Spleen (tissue), 11 donors: ENCODE measurements at regions not wholly inside any gene's neighbourhood (a gene's known extent, or its start where the extent isn't known, plus 50 kb on each side); places are given as distances from the start of the nearest gene placed in this dataset.

Source experiments
- DNase-seq: peaks from one replicate; pipeline ENCODE4 v3.0.0-alpha.2; 2020
- H3K27ac ChIP-seq, 8 donors: fragments of 200-600 bp; sonication (generic) in 7 of 8; 1 replicate in 4 of 8; 2 replicates in 4 of 8; pipeline versions ENCODE4 v1.5.0 to v1.8.0; 2016 to 2021; ENCODE audit warnings: inconsistent platforms in 4 of 8, mild to moderate bottlenecking in 4 of 8, moderate library complexity in 1 of 8
- H3K27me3 ChIP-seq, 7 donors: fragments of 200-600 bp; sonication (generic) in 6 of 7; replicated peaks in 1 of 7; 1 replicate in 4 of 7; 2 replicates in 3 of 7; pipeline versions ENCODE4 v1.5.0 to v1.8.0; 2016 to 2021; ENCODE audit warnings: inconsistent platforms in 3 of 7, mild to moderate bottlenecking in 1 of 7
- H3K36me3 ChIP-seq, 6 donors: fragments of 200-600 bp; sonication (generic) in 5 of 6; 1 replicate in 4 of 6; 2 replicates in 2 of 6; pipeline versions ENCODE4 v1.5.0 to v1.8.0; 2016 to 2021; ENCODE audit warnings: inconsistent platforms in 2 of 6
- H3K4me1 ChIP-seq, 6 donors: fragments of 200-600 bp; sonication (generic) in 5 of 6; 1 replicate in 3 of 6; 2 replicates in 3 of 6; pipeline versions ENCODE4 v1.5.0 to v1.8.0; 2016 to 2021; ENCODE audit warnings: inconsistent platforms in 3 of 6
- H3K4me3 ChIP-seq, 8 donors: fragments of 200-600 bp; sonication (generic) in 7 of 8; 1 replicate in 4 of 8; 2 replicates in 4 of 8; pipeline versions ENCODE4 v1.5.0 to v1.8.0; 2016 to 2021; ENCODE audit warnings: inconsistent platforms in 4 of 8, mild to moderate bottlenecking in 4 of 8, moderate library complexity in 2 of 8
- H3K9me3 ChIP-seq, 8 donors: fragments of 200-600 bp; sonication (generic) in 7 of 8; 1 replicate in 4 of 8; 2 replicates in 4 of 8; pipeline versions ENCODE4 v1.5.0 to v1.8.0; 2016 to 2021; ENCODE audit warnings: inconsistent platforms in 4 of 8
- POLR2A ChIP-seq, 3 donors: fragments of 450-650 bp; IDR thresholded peaks; one replicate each; pipeline ENCODE4 v1.5.1; 2017; ENCODE audit warnings: antibody characterized with exemption in 3 of 3, mild to moderate bottlenecking in 1 of 3
- POLR2AphosphoS5 ChIP-seq, 3 donors: sonication (generic); formaldehyde crosslinking; IDR thresholded peaks; one replicate each; pipeline ENCODE4 v1.5.1; 2017; ENCODE audit warnings: antibody characterized with exemption in 3 of 3
- WGBS, 5 donors: extraction: QIAGEN DNeasy Blood & Tissue Kit in 3 of 5; methylation state at CpG; one replicate each; pipeline versions ENCODE4 v1.1.5 to v1.1.7; 2013 to 2018; 5-methylcytosine and 5-hydroxymethylcytosine counted together
- intact Hi-C: fragments of 100-400 bp; cut with DNase I; formaldehyde crosslinking; loops from one replicate; pipeline ENCODE4 v1.15.0; 2023; ENCODE audit warnings: low total_unique reads
- TF ChIP-seq, protein P1 (sequence below), 11 experiments: fragments of 200-600 bp in 7 of 11; fragments of 450-650 bp in 4 of 11; sonication (generic) in 4 of 11; IDR thresholded peaks in 8 of 11; conservative IDR thresholded peaks in 3 of 11; 1 replicate in 7 of 11; 2 replicates in 4 of 11; pipeline versions ENCODE4 v1.4.0 to v1.8.0; 2016 to 2021; ENCODE audit warnings: antibody characterized with exemption in 11 of 11, inconsistent platforms in 4 of 11, mild to moderate bottlenecking in 1 of 11
- donor health status: healthy with polysubstance abuse.
- donor health status: DM: no; HTN: no; CAD: no; lungs with moderate emphysema.
- donor health status: DM: no; HTN: no; CAD: no.
- donor health status: Bipolar disorder and iron deficiency.
- donor health status: healthy.
- donor health status: DM: no; HTN: no; CAD: no.
- donor health status: DM: yes; HTN: yes; CAD: no.

GRCh38 chr18:73511771-73512503, 635.7 kb downstream of the FBXO15 start:
- no peaks in the 10 kb centered on the region for H3K4me1 ChIP-seq
- DNase-seq: no peak
- intact Hi-C loops: no loop called here
- H3K4me3 ChIP-seq: no peak overlapping the region
- H3K9me3 ChIP-seq: no peaks in the 10 kb centered on the region
- H3K36me3 ChIP-seq: no peaks in the 10 kb centered on the region
- TF ChIP-seq POLR2A (IDR thresholded peaks at IDR 0.05) (no peak), POLR2AphosphoS5 (IDR thresholded peaks at IDR 0.05) (no peak)
- TF ChIP-seq, protein P1, sequence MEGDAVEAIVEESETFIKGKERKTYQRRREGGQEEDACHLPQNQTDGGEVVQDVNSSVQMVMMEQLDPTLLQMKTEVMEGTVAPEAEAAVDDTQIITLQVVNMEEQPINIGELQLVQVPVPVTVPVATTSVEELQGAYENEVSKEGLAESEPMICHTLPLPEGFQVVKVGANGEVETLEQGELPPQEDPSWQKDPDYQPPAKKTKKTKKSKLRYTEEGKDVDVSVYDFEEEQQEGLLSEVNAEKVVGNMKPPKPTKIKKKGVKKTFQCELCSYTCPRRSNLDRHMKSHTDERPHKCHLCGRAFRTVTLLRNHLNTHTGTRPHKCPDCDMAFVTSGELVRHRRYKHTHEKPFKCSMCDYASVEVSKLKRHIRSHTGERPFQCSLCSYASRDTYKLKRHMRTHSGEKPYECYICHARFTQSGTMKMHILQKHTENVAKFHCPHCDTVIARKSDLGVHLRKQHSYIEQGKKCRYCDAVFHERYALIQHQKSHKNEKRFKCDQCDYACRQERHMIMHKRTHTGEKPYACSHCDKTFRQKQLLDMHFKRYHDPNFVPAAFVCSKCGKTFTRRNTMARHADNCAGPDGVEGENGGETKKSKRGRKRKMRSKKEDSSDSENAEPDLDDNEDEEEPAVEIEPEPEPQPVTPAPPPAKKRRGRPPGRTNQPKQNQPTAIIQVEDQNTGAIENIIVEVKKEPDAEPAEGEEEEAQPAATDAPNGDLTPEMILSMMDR (IDR thresholded peaks at IDR 0.05 in 8 of 11, conservative IDR thresholded peaks at IDR 0.05 in 3 of 11): no peak
- no peaks in the 10 kb centered on the region for H3K27me3 ChIP-seq
- WGBS, 5 donors: 58 to 65% (median 61%) methylated on average over 12 of the region's 12 CpGs
- no peak overlapping the region for H3K27ac ChIP-seq

DNA sequence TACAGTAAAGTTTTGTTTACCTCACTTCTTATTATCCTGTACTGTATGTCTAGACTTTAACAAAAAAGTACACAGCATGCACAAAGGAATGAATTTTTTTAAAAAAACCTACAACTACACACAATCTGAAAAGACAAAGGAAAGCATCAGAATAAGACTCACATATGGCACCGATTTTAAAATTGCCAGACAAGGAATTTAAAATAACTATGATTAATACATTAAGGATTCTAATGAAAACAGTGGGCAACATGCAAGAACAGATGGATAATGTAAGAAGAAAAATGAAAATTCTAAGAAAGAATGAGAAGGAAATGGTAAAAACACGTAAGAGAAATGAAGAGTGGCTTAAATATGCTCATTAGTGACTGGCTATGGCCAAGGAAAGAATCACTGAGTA, 638.2 kb downstream of the FBXO15 start:
- 54 to 78% (median 65%) methylated on average over 2 of the region's 2 CpGs for WGBS, 5 donors
- DNase-seq: no peak

GRCh38 chr18:73503326-73503725, 635.5 kb upstream of the NETO1 start:
- intact Hi-C loops: no loop called here
- no peaks in the 10 kb centered on the region for H3K36me3 ChIP-seq
- H3K4me1 ChIP-seq: no peaks in the 10 kb centered on the region
- no peak for DNase-seq
- H3K27ac ChIP-seq: no peak overlapping the region
- TF ChIP-seq, protein P1 (IDR thresholded peaks at IDR 0.05 in 8 of 11, conservative IDR thresholded peaks at IDR 0.05 in 3 of 11): no peak
- TF ChIP-seq POLR2A (IDR thresholded peaks at IDR 0.05): no peak
- TF ChIP-seq POLR2AphosphoS5 (IDR thresholded peaks at IDR 0.05): no peak
- peaks cover 0 to 4% (median 0%) of the 10 kb centered on the region in 8 donors for H3K9me3 ChIP-seq
- WGBS, 5 donors: 0% methylated on average over 1 of the region's 1 CpG
- H3K27me3 ChIP-seq: no peaks in the 10 kb centered on the region
- no peak overlapping the region for H3K4me3 ChIP-seq

More for the DNA sequence above, 638.2 kb downstream of the FBXO15 start:
- Histone ChIP-seq H3K27ac (no peak overlapping the region), H3K9me3 (no peaks in the 10 kb centered on the region), H3K4me1 (no peaks in the 10 kb centered on the region), H3K36me3 (no peaks in the 10 kb centered on the region), H3K27me3 (no peaks in the 10 kb centered on the region), H3K4me3 (no peak overlapping the region)
- TF ChIP-seq POLR2A (IDR thresholded peaks at IDR 0.05): no peak
- no peak for TF ChIP-seq POLR2AphosphoS5 (IDR thresholded peaks at IDR 0.05)
- TF ChIP-seq, protein P1 (IDR thresholded peaks at IDR 0.05 in 8 of 11, conservative IDR thresholded peaks at IDR 0.05 in 3 of 11): no peak
- intact Hi-C loops: no loop called here

- intact Hi-C loops: no loop called here
- WGBS, 5 donors: 75 to 88% (median 79%) methylated on average over 2 of the region's 2 CpGs
- DNase-seq: no peak
- no peaks in the 10 kb centered on the region for H3K27me3 ChIP-seq
- H3K36me3 ChIP-seq: no peaks in the 10 kb centered on the region
- H3K9me3 ChIP-seq: no peaks in the 10 kb centered on the region
- TF ChIP-seq, protein P1 (IDR thresholded peaks at IDR 0.05 in 8 of 11, conservative IDR thresholded peaks at IDR 0.05 in 3 of 11): no peak
- TF ChIP-seq POLR2AphosphoS5 (IDR thresholded peaks at IDR 0.05) (no peak), POLR2A (IDR thresholded peaks at IDR 0.05) (no peak)
- no peak overlapping the region for H3K27ac ChIP-seq
- H3K4me1 ChIP-seq: no peaks in the 10 kb centered on the region
- no peak overlapping the region for H3K4me3 ChIP-seq
These were observed 620.2 kb upstream of the NETO1 start for GRCh38 chr18:73487966-73488365.
